Transverse colon (tissue), 4 donors: ENCODE measurements at regions not wholly inside any gene's neighbourhood (a gene's known extent, or its start where the extent isn't known, plus 50 kb on each side); places are given as distances from the start of the nearest gene placed in this dataset.

Experiments used
- DNase-seq: peaks from one replicate; pipeline ENCODE4 v3.0.0-alpha.2; 2019
- H3K27ac ChIP-seq, 4 donors: fragments of 200-600 bp; sonication (generic); 2 replicates each; pipeline ENCODE4 v1.5.1; 2016 to 2018; ENCODE audit warnings: inconsistent platforms in 4 of 4
- H3K27me3 ChIP-seq: fragments of 200-600 bp; sonication (generic); 2 replicates; pipeline ENCODE4 v1.5.1; 2017; ENCODE audit warnings: inconsistent platforms
- H3K36me3 ChIP-seq, 4 donors: fragments of 200-600 bp; sonication (generic); 2 replicates each; pipeline ENCODE4 v1.5.1; 2017 to 2019; ENCODE audit warnings: inconsistent platforms in 4 of 4
- H3K4me1 ChIP-seq, 4 donors: fragments of 200-600 bp; sonication (generic); 2 replicates each; pipeline ENCODE4 v1.5.1; 2017 to 2020; ENCODE audit warnings: inconsistent platforms in 4 of 4
- H3K4me3 ChIP-seq, 4 donors: fragments of 200-600 bp; sonication (generic); 1 replicate in 1 of 4; 2 replicates in 3 of 4; pipeline versions ENCODE4 v1.5.1 to v1.6.1; 2017 to 2019; ENCODE audit warnings: inconsistent platforms in 4 of 4
- H3K9me3 ChIP-seq, 2 donors: fragments of 200-600 bp; sonication (generic); 2 replicates each; pipeline ENCODE4 v1.5.1; 2017 to 2019; ENCODE audit warnings: inconsistent platforms in 2 of 2
- CTCF ChIP-seq, 5 experiments: fragments of 200-600 bp in 3 of 5; fragments of 450-650 bp in 2 of 5; sonication (generic) in 3 of 5; IDR thresholded peaks; 1 replicate in 2 of 5; 2 replicates in 3 of 5; pipeline ENCODE4 v1.5.1; 2016 to 2017; ENCODE audit warnings: antibody characterized with exemption in 5 of 5, inconsistent platforms in 3 of 5, mild to moderate bottlenecking in 2 of 5, moderate library complexity in 1 of 5
- EP300 ChIP-seq: sonication (generic); formaldehyde crosslinking; IDR thresholded peaks from one replicate; pipeline ENCODE4 v1.6.1; 2017; ENCODE audit warnings: antibody characterized with exemption, low read depth
- POLR2A ChIP-seq: fragments of 450-650 bp; IDR thresholded peaks from one replicate; pipeline ENCODE4 v1.6.1; 2016; ENCODE audit warnings: antibody characterized with exemption, mild to moderate bottlenecking, moderate library complexity
- POLR2AphosphoS5 ChIP-seq, 3 donors: sonication (generic); formaldehyde crosslinking; IDR thresholded peaks; one replicate each; pipeline ENCODE4 v1.6.1; 2016; ENCODE audit warnings: antibody characterized with exemption in 3 of 3
- WGBS, 2 donors: methylation state at CpG; one replicate each; pipeline ENCODE4 v1.1.5; 2018; ENCODE audit warnings: low coverage in 1 of 2; 5-methylcytosine and 5-hydroxymethylcytosine counted together
- in situ Hi-C, 4 donors: fragments of 200-750 bp; cut with MboI; loops; one replicate each; pipeline versions ENCODE4 v1.15.0 to v1.15.1; 2017; ENCODE audit warnings: low sequenced_read_pairs in 3 of 4, low pct_ligation_motif_present in 1 of 4, low pct_unique_long_range_greater_than_20kb in 1 of 4
- intact Hi-C: fragments of 100-400 bp; cut with DNase I; formaldehyde crosslinking; loops from one replicate; pipeline ENCODE4 v1.15.1; 2023; ENCODE audit warnings: low total_unique reads

GRCh38 chr5:155912291-155912690, 414.7 kb upstream of the SGCD start:
- in situ Hi-C loops: no loop called here
- Histone ChIP-seq H3K27me3 (no peaks in the 10 kb centered on the region), H3K4me1 (no peaks in the 10 kb centered on the region), H3K4me3 (no peak overlapping the region), H3K36me3 (no peaks in the 10 kb centered on the region), H3K9me3 (no peaks in the 10 kb centered on the region), H3K27ac (no peak overlapping the region)
- WGBS, 2 donors: 83 to 86% methylated on average over 5 of the region's 5 CpGs
- intact Hi-C loops: no loop called here
- DNase-seq: no peak
- TF ChIP-seq EP300: no peak
- TF ChIP-seq CTCF (IDR thresholded peaks at IDR 0.05): no peak
- no peak for TF ChIP-seq POLR2A
- no peak for TF ChIP-seq POLR2AphosphoS5 (IDR thresholded peaks at IDR 0.05)

- no peak for DNase-seq
- no peak overlapping the region for H3K27ac ChIP-seq
- TF ChIP-seq POLR2AphosphoS5 (IDR thresholded peaks at IDR 0.05) (no peak), CTCF (IDR thresholded peaks at IDR 0.05) (no peak), EP300 (no peak), POLR2A (no peak)
- H3K9me3 ChIP-seq: no peaks in the 10 kb centered on the region
- no peaks in the 10 kb centered on the region for H3K27me3 ChIP-seq
- H3K4me3 ChIP-seq: no peak overlapping the region
- H3K4me1 ChIP-seq: no peaks in the 10 kb centered on the region
- in situ Hi-C loops: no loop called here
- no peaks in the 10 kb centered on the region for H3K36me3 ChIP-seq
- intact Hi-C loops: no loop called here
Observed at GRCh38 chr5:155914766-155915165, 412.2 kb upstream of the SGCD start.

GRCh38 chr5:155915601-155916000, 411.4 kb upstream of the SGCD start:
- H3K4me1 ChIP-seq: no peaks in the 10 kb centered on the region
- H3K27ac ChIP-seq: no peak overlapping the region
- no peaks in the 10 kb centered on the region for H3K27me3 ChIP-seq
- TF ChIP-seq CTCF (IDR thresholded peaks at IDR 0.05): no peak
- no peak for TF ChIP-seq EP300
- no peak for TF ChIP-seq POLR2AphosphoS5 (IDR thresholded peaks at IDR 0.05)
- no peak for TF ChIP-seq POLR2A
- H3K9me3 ChIP-seq: no peaks in the 10 kb centered on the region
- DNase-seq: no peak
- 54 to 71% methylated on average over 3 of the region's 3 CpGs for WGBS, 2 donors
- in situ Hi-C loops: no loop called here
- H3K4me3 ChIP-seq: no peak overlapping the region
- intact Hi-C loops: no loop called here
- no peaks in the 10 kb centered on the region for H3K36me3 ChIP-seq

- Histone ChIP-seq H3K27ac (no peak overlapping the region), H3K9me3 (no peaks in the 10 kb centered on the region), H3K4me1 (no peaks in the 10 kb centered on the region), H3K27me3 (no peaks in the 10 kb centered on the region), H3K36me3 (no peaks in the 10 kb centered on the region), H3K4me3 (no peak overlapping the region)
- TF ChIP-seq POLR2A: no peak
- no peak for TF ChIP-seq CTCF (IDR thresholded peaks at IDR 0.05)
- no peak for TF ChIP-seq POLR2AphosphoS5 (IDR thresholded peaks at IDR 0.05)
- intact Hi-C loops (no loop called here), in situ Hi-C loops (no loop called here)
- no peak for DNase-seq
- WGBS, 2 donors: 65 to 73% methylated on average over 2 of the region's 2 CpGs
Observed at GRCh38 chr5:155919126-155919525, 407.8 kb upstream of the SGCD start.
